Nephron progenitor cell (in vitro differentiated cells): ENCODE measurements at regions not wholly inside any gene's neighbourhood (a gene's known extent, or its start where the extent isn't known, plus 50 kb on each side); places are given as distances from the start of the nearest gene placed in this dataset.
"Not testable (repeated sequence)": the region's sequence is repeated elsewhere in the genome, so short reads cannot be mapped to it uniquely, and the experiment has no call there.

Experiments
- DNase-seq: peaks from one replicate; pipeline ENCODE4 v3.0.0; 2021
- H3K27ac Mint-ChIP-seq: 2 replicates; pipeline ENCODE4 v1.8.0; 2021; ENCODE audit warnings: mild to moderate bottlenecking, moderate library complexity, mixed read lengths
- H3K27me3 Mint-ChIP-seq: 2 replicates; pipeline ENCODE4 v1.8.0; 2021; ENCODE audit warnings: mild to moderate bottlenecking, low read depth, mixed read lengths; ENCODE audit not compliant: poor library complexity
- H3K36me3 Mint-ChIP-seq: 2 replicates; pipeline ENCODE4 v1.8.0; 2021; ENCODE audit warnings: low read depth, mixed read lengths
- H3K4me1 Mint-ChIP-seq: 2 replicates; pipeline ENCODE4 v1.8.0; 2021; ENCODE audit warnings: mixed read lengths
- H3K4me3 Mint-ChIP-seq: 2 replicates; pipeline ENCODE4 v1.8.0; 2021; ENCODE audit warnings: mild to moderate bottlenecking, moderate library complexity, mixed read lengths
- H3K9me3 Mint-ChIP-seq: 2 replicates; pipeline ENCODE4 v1.8.0; 2021; ENCODE audit warnings: mild to moderate bottlenecking, moderate library complexity, mixed read lengths
- TF ChIP-seq, protein P1 (sequence below): fragments of 200-600 bp; sonication (generic); IDR thresholded peaks from 2 replicates; pipeline ENCODE4 v1.5.0; 2021; ENCODE audit warnings: antibody characterized with exemption

DNA sequence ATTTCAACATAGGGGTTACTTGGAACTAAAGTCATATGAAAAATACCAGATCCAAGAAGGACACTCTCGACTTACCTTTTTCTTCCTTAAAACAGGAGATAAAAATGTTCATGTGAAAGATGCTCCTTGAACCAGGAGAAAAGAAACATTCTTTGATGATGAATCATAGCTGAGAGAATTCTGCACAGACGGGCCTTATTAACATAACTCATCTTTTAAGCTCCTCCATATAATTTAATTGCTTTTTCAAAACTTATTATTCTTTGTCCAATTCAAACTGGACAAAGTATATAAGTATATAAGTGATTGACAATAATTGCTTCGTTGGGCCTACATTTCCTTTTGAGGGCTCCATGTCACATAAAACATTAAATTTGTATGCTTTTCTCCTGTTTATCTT lies 945.2 kb upstream of the C9orf72 start:
- TF ChIP-seq, protein P1, sequence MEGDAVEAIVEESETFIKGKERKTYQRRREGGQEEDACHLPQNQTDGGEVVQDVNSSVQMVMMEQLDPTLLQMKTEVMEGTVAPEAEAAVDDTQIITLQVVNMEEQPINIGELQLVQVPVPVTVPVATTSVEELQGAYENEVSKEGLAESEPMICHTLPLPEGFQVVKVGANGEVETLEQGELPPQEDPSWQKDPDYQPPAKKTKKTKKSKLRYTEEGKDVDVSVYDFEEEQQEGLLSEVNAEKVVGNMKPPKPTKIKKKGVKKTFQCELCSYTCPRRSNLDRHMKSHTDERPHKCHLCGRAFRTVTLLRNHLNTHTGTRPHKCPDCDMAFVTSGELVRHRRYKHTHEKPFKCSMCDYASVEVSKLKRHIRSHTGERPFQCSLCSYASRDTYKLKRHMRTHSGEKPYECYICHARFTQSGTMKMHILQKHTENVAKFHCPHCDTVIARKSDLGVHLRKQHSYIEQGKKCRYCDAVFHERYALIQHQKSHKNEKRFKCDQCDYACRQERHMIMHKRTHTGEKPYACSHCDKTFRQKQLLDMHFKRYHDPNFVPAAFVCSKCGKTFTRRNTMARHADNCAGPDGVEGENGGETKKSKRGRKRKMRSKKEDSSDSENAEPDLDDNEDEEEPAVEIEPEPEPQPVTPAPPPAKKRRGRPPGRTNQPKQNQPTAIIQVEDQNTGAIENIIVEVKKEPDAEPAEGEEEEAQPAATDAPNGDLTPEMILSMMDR, result no peak
- no peak for DNase-seq
- Mint-ChIP-seq H3K27me3 (no peaks in the 10 kb centered on the region), H3K36me3 (no peaks in the 10 kb centered on the region), H3K4me3 (no peak overlapping the region), H3K9me3 (peaks cover 8% of the 10 kb centered on the region), H3K4me1 (no peaks in the 10 kb centered on the region), H3K27ac (no peak overlapping the region)

DNA sequence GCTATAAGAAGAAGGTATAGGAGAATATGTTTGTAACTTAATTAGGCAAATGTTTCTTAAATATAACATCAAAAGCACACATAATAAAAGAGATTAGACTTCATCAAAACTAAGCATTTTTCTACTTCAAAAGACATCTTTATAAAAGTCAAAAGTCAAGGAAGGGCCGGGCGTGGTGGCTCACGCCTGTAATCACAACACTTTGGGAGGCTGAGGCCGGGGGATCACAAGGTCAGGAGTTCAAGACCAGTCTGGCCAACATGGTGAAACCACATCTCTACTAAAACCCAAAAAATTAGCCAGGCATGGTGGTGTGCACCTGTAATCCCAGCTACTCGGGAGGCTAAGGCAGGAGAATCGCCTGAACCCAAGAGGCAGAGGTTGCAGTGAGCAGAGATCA lies 951.0 kb upstream of the C9orf72 start:
- H3K9me3 Mint-ChIP-seq, H3K27ac Mint-ChIP-seq, H3K4me1 Mint-ChIP-seq, H3K27me3 Mint-ChIP-seq, H3K36me3 Mint-ChIP-seq, DNase-seq, H3K4me3 Mint-ChIP-seq: not testable (repeated sequence)

DNA sequence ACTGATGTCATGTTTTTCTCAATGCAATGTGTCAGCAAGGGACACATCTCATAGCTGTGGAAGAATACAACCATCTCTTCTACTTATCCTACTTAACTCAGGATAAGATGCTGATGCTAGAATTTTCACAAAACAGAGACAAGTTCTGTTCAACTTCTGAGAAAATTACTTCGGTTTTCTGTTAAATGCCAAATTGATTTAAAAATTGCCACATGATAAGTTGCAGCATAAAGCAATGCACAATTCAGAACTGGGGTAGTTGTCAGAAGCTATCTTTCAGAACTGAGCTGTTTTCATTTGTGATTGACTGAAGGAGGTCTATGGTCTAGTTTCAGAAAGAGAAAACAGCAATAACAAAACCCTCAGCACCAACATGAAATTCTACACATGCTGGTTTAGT lies 954.8 kb upstream of the C9orf72 start:
- no peaks in the 10 kb centered on the region for H3K27me3 Mint-ChIP-seq
- H3K36me3 Mint-ChIP-seq, result no peaks in the 10 kb centered on the region
- H3K4me3 Mint-ChIP-seq, result no peak overlapping the region
- H3K27ac Mint-ChIP-seq, result no peak overlapping the region
- no peak for DNase-seq
- no peaks in the 10 kb centered on the region for H3K4me1 Mint-ChIP-seq
- H3K9me3 Mint-ChIP-seq, result peaks cover 4% of the 10 kb centered on the region
- TF ChIP-seq, protein P1, result no peak

DNA sequence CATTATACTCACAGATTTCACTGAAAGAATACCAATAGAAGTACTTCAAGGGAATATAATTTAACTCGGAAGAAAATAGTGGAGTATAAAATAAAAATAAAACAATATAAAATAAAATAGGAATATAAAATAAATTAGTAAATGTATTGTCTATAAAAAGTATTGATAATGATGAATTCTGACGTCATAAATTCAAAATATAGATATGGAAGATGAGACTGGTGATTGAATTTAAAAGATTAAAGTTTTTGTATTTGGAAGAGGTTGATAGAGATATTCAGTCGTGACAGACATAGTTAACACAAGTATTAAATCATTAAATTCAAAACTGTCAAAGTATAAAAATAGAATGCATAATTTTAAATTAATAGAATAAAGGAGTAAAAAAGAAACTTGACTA lies 964.9 kb upstream of the C9orf72 start:
- H3K36me3 Mint-ChIP-seq, result no peaks in the 10 kb centered on the region
- no peaks in the 10 kb centered on the region for H3K9me3 Mint-ChIP-seq
- no peak overlapping the region for H3K27ac Mint-ChIP-seq
- H3K27me3 Mint-ChIP-seq, result no peaks in the 10 kb centered on the region
- TF ChIP-seq, protein P1, result no peak
- no peak for DNase-seq
- no peaks in the 10 kb centered on the region for H3K4me1 Mint-ChIP-seq
- no peak overlapping the region for H3K4me3 Mint-ChIP-seq

DNA sequence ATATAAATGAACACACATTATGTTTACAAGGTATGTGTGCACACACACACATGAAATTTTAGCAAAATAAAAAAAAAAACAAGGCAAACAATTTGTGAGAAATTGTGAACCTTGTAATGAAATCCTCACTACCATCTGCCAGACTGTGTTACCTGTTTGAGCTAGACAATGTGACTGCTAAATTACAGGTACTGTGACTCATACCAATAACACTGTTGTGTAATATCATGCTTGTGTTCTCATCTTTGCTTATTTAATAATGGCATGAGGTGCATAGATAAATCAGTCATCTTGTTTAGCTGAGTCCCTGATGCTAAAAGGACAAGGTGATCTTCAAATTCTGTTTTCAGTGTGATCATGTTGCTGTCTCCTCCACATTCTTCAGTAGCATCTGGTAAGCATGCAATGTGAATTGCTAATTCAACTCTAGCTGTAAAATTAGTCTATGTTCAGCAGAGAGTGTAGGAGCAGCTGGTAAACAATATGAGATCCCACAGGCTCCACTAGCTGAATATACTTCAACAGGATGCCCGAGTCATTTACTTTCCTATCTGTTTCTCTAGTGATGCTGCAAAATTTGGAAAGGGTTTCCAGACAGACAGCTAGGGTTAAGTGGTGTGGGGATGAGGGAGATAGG lies 966.3 kb upstream of the C9orf72 start:
- no peaks in the 10 kb centered on the region for H3K27me3 Mint-ChIP-seq
- TF ChIP-seq, protein P1, result no peak
- no peaks in the 10 kb centered on the region for H3K9me3 Mint-ChIP-seq
- H3K36me3 Mint-ChIP-seq, result no peaks in the 10 kb centered on the region
- no peak overlapping the region for H3K4me3 Mint-ChIP-seq
- H3K27ac Mint-ChIP-seq, result no peak overlapping the region
- DNase-seq, result no peak
- H3K4me1 Mint-ChIP-seq, result no peaks in the 10 kb centered on the region

DNA sequence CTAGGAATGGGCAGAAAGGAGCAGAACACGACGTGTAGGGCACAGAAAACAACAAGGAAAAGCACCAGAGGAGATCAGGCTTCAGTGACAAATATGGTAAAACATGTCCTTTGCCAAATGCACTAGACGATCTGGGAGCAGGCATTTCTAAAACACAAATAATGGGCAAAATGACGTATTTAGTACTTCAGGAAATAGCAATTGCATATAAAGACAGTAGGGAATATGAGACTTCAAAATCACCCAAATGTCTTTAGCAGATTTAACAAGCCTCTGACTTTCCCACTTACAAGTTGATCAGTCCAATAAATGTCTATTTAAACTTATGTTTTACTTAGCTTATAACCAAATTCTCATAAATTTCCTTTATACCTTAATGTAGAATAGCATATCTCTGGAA lies 969.6 kb upstream of the C9orf72 start:
- no peak overlapping the region for H3K27ac Mint-ChIP-seq
- no peak for DNase-seq
- no peaks in the 10 kb centered on the region for H3K36me3 Mint-ChIP-seq
- TF ChIP-seq, protein P1, result no peak
- no peaks in the 10 kb centered on the region for H3K4me1 Mint-ChIP-seq
- H3K27me3 Mint-ChIP-seq, result no peaks in the 10 kb centered on the region
- H3K4me3 Mint-ChIP-seq, result no peak overlapping the region
- no peaks in the 10 kb centered on the region for H3K9me3 Mint-ChIP-seq
